ENCODE measurements at regions not wholly inside any gene's neighbourhood (a gene's known extent, or its start where the extent isn't known, plus 50 kb on each side); places are given as distances from the start of the nearest gene placed in this dataset.

GRCh38 chr10:22874189-22874854 is 53.5 kb upstream of the ARMC3 start:
- TF ChIP-seq IFI16 (CRISPR knock-in tag; IDR thresholded peaks at IDR 0.05) (no peak), MEIS2 (IDR thresholded peaks at IDR 0.05; ENCODE audit: partially characterized antibody) (no peak), FOXM1 (IDR thresholded peaks at IDR 0.05; ENCODE audit: low read depth) (no peak), FOXM1 (CRISPR knock-in tag; IDR thresholded peaks at IDR 0.05; ENCODE audit: low read depth) (no peak), EP300 (IDR thresholded peaks at IDR 0.05; ENCODE audit: low read length) (no peak), ARHGAP35 (IDR thresholded peaks at IDR 0.05; ENCODE audit: partially characterized antibody) (no peak), HMGXB4 (CRISPR knock-in tag; IDR thresholded peaks at IDR 0.05) (no peak), POLR2AphosphoS5 (IDR thresholded peaks at IDR 0.05; ENCODE audit: control insufficient read depth, insufficient read depth, low read depth, low read length) (no peak)
